ENCODE measurements at regions not wholly inside any gene's neighbourhood (a gene's known extent, or its start where the extent isn't known, plus 50 kb on each side); places are given as distances from the start of the nearest gene placed in this dataset.
"Not testable (repeated sequence)": the region's sequence is repeated elsewhere in the genome, so short reads cannot be mapped to it uniquely, and the experiment has no call there.

DNA sequence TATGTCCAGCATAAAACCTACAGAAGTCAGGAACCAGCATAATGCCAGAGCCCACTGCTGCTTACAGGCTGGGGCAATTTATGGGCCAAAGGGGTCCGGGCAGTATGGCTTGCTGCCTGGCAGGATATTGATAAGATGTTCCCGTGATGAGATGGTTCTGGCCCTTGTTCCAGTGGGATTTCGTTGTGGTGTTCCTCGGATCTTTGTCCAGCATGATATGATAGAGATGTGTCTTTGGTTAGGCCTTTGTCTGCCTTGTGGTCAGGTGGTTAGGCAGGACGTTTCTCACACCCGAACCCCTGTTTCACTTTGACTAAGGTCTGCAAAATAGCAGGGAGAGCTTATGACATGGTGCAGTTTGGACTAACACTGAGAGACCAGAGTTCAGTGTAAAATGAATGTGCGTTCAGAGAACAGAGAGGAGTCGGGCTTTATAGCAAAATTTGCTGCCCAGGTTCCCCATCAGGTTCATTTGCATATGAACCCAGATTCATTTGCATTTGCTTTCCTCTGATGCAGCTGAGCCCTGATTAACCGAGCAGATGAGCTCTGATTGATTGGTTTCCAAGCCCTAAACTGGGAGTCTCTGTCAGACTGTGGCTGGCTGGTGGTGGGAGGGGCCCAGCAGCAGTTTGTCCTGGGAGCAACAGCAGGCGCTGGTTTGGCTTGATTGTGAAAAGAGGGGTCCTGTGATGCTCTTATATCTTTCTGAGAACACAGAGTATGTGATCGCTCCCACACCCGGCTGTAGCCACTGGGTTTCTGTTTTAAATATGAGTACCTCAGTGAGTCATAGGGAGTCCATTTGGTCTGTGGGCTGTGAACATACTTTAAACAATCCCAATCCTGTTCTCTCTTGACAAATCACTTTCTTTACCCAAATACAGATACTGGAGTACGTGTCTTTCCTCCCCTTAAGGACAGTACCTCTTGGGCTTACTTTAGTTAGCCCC lies 156.3 kb upstream of the PZP start:
- no peak overlapping the region for H3K4me3 ChIP-seq (replicated peaks; ENCODE audit: low read depth, low read length)
- TF ChIP-seq, protein P1, sequence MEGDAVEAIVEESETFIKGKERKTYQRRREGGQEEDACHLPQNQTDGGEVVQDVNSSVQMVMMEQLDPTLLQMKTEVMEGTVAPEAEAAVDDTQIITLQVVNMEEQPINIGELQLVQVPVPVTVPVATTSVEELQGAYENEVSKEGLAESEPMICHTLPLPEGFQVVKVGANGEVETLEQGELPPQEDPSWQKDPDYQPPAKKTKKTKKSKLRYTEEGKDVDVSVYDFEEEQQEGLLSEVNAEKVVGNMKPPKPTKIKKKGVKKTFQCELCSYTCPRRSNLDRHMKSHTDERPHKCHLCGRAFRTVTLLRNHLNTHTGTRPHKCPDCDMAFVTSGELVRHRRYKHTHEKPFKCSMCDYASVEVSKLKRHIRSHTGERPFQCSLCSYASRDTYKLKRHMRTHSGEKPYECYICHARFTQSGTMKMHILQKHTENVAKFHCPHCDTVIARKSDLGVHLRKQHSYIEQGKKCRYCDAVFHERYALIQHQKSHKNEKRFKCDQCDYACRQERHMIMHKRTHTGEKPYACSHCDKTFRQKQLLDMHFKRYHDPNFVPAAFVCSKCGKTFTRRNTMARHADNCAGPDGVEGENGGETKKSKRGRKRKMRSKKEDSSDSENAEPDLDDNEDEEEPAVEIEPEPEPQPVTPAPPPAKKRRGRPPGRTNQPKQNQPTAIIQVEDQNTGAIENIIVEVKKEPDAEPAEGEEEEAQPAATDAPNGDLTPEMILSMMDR (IDR thresholded peaks at IDR 0.05; ENCODE audit: low read depth, low read length, missing control alignments): no peak
- no peak for DNase-seq (ENCODE audit: extremely low read depth, low read depth)

DNA sequence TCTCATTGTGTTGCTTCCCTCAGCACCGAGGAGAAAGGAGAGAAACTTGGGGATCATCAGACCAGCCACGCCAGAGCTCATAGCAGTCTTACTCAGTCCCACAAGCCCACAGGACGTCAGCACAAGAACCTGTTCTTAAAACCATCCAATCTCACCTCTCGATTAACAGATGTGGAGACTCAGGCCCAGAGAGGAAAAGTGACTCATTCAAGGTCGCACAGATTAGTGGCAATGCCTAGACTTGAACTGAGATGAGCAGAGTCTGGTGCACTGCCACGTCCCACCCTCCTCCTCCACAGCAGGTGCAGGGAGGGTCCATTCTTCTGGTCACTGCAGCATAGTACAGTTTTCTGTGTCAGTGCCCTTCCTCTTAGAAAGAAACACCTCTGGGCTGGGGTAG lies 154.9 kb upstream of the PZP start:
- DNase-seq (ENCODE audit: extremely low read depth, low read depth): no peak
- TF ChIP-seq, protein P1 (IDR thresholded peaks at IDR 0.05; ENCODE audit: low read depth, low read length, missing control alignments): no peak
- H3K4me3 ChIP-seq (replicated peaks; ENCODE audit: low read depth, low read length): no peak overlapping the region

DNA sequence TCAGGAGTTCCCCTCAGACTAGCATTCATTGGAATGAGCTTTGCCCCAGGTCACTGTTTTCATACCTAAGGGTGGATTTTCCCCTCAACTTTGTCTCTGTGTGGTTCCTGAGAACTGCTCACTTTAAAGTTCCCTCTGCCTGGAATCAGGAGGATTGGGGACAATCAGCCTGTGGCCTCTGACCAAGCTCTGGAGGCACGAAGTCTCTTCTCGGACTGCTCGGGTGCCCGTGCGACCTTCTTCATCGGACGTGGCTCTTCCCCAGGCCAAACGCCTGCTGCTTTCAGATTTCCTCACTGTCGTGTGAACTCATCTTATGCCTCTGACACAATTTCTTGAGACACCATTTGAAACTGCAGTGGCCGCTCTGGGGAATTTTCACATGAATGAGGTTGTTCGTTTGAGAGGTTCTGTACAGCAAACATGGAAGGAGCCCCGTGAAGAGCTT lies 153.7 kb upstream of the PZP start:
- TF ChIP-seq, protein P1 (IDR thresholded peaks at IDR 0.05; ENCODE audit: low read depth, low read length, missing control alignments): no peak
- no peak overlapping the region for H3K4me3 ChIP-seq (replicated peaks; ENCODE audit: low read depth, low read length)
- no peak for DNase-seq (ENCODE audit: extremely low read depth, low read depth)

DNA sequence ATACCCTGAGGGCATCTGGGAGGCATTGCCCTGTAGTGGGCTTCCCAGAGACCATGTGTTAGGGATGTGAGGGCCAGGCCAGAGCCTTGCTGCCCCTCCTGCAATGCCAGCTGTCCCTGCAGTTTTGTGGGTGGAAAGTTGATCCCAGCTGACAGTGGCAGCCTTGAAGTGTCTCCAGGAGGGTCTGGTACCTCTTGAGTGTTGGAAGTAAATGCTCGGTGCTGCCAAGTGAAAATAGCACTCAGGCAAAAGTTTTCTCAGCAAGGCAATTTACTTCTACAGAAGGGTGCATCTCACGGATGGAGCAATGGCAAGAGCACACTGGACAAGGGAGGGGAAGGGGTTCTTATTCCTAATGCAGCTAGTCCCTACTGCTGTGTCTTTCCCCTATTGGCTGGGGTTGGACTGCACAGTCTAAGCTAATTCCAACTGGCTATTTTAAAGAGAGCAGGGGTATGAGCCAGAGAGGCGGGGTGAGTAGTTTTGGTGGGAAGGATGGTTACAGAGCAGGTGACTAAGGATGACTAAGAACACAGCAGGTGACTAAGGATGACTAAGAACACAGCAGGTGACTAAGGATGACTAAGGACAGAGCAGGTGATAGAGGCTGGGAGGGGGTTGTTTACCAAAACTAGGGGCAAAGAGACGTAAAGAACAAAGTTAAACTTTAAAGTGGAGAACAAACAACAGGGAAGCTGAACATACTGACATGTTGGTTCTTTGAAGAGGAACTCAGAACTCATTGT lies 146.0 kb upstream of the PZP start:
- not testable (repeated sequence) for DNase-seq (ENCODE audit: extremely low read depth, low read depth); H3K4me3 ChIP-seq (replicated peaks; ENCODE audit: low read depth, low read length)

DNA sequence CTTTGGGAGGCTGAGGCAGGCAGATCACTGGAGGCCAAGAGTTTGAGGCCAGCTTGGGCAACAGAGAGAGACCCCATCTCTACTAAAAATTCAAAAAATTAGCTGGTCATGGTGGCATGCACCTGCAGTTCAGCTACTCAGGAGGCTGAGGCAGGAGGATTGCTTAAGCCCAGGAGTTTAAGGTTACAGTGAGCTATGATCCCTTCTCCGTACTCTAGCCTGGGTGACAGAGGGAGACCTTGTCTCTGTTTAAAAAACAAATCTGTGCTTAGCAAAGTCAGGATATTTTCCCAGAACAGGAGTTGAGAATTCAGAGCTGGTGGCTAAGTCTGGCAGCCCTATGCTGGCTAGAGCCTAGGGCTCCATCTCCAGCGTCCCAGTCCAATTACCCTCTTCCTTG lies 142.9 kb upstream of the PZP start:
- DNase-seq (ENCODE audit: extremely low read depth, low read depth): no peak
- TF ChIP-seq, protein P1 (IDR thresholded peaks at IDR 0.05; ENCODE audit: low read depth, low read length, missing control alignments): no peak
- no peak overlapping the region for H3K4me3 ChIP-seq (replicated peaks; ENCODE audit: low read depth, low read length)

DNA sequence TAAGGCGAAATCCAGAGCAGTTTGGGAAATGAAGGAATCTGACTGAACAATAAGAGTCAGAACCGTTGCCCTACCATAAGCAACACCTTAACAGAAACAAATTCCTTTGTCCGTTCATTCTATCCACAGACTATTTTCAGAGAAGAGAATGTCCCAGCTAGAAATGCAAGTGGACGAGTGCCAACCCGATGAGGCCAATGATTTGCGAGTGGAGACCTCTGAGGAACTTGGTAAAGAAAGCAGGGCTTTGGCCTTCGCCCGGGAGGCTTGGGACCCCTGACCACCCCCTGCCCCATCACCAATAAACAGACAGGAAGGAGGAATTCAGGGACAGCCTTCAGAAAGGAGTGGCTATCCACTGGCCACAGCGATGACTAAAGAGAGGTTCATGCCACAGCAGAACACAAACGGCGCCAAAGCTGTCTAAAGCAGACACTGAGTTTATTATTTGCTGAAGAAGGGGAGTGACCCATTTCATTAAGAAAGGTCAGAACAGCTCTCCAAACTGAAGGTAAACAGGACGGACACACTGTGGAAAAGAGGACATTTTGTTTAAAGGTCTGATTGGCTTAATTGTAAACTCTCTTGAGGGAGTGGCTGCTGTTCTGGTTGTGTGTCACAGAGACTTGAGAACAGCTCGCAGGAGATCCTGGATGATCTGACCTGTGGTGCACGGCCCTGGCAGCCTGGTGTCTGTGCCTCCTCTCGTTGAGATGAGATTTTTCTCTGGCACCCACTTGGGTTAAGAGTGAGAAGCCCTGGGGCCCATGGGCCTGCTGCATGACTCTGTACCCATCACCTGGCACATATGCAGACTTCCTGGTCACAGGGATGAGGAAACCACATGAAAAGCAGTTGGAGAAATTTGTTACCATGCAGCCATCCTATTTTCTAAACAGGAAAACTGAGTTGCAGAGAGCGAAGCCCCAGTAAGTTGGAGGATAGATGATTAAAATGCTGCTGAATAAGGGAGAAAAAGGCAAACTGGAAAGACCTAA lies 142.0 kb upstream of the PZP start:
- no peak for DNase-seq (ENCODE audit: extremely low read depth, low read depth)
- no peak overlapping the region for H3K4me3 ChIP-seq (replicated peaks; ENCODE audit: low read depth, low read length)
- TF ChIP-seq, protein P1 (IDR thresholded peaks at IDR 0.05; ENCODE audit: low read depth, low read length, missing control alignments): no peak
